ENCODE measurements at regions not wholly inside any gene's neighbourhood (a gene's known extent, or its start where the extent isn't known, plus 50 kb on each side); places are given as distances from the start of the nearest gene placed in this dataset.

GRCh38 chr16:66069587-66069986 is 296.9 kb upstream of the CDH5 start:
- Mint-ChIP-seq H3K36me3 (no peaks in the 10 kb centered on the region), H3K4me1 (peaks cover 11% of the 10 kb centered on the region), H3K27me3 (ENCODE audit: low read depth) (peaks cover 10% of the 10 kb centered on the region), H3K9me3 (peaks cover 8% of the 10 kb centered on the region), H3K4me3 (no peak overlapping the region), H3K27ac (peak overlapping the region; percentile 35)
- DNase-seq (ENCODE audit: low spot score in 2 of 2, unreplicated experiment in 2 of 2) = no peak
- no peak for TF ChIP-seq CTCF (IDR thresholded peaks at IDR 0.05; ENCODE audit: unreplicated experiment)

- H3K27me3 Mint-ChIP-seq (ENCODE audit: low read depth) = peaks cover 10% of the 10 kb centered on the region
- TF ChIP-seq CTCF (IDR thresholded peaks at IDR 0.05; ENCODE audit: unreplicated experiment) = no peak
- no peaks in the 10 kb centered on the region for H3K9me3 Mint-ChIP-seq
- peaks cover 5% of the 10 kb centered on the region for H3K4me1 Mint-ChIP-seq
- H3K4me3 Mint-ChIP-seq = no peak overlapping the region
- DNase-seq (ENCODE audit: low spot score in 2 of 2, unreplicated experiment in 2 of 2) = no peak
- H3K36me3 Mint-ChIP-seq = no peaks in the 10 kb centered on the region
- H3K27ac Mint-ChIP-seq = no peak overlapping the region
Observed at GRCh38 chr16:66066404-66066803, 300.1 kb upstream of the CDH5 start.

GRCh38 chr16:66065925-66066324 is 300.6 kb upstream of the CDH5 start:
- H3K9me3 Mint-ChIP-seq = no peaks in the 10 kb centered on the region
- DNase-seq (ENCODE audit: low spot score in 2 of 2, unreplicated experiment in 2 of 2) = no peak
- no peak for TF ChIP-seq CTCF (IDR thresholded peaks at IDR 0.05; ENCODE audit: unreplicated experiment)

GRCh38 chr16:66064801-66065530 is 301.5 kb upstream of the CDH5 start:
- Mint-ChIP-seq H3K27ac (no peak overlapping the region), H3K9me3 (no peaks in the 10 kb centered on the region), H3K4me1 (peaks cover 11% of the 10 kb centered on the region), H3K36me3 (no peaks in the 10 kb centered on the region), H3K27me3 (ENCODE audit: low read depth) (peaks cover 10% of the 10 kb centered on the region), H3K4me3 (no peak overlapping the region)
- DNase-seq (ENCODE audit: low spot score in 2 of 2, unreplicated experiment in 2 of 2) = no peak
- no peak for TF ChIP-seq CTCF (IDR thresholded peaks at IDR 0.05; ENCODE audit: unreplicated experiment)

More at GRCh38 chr16:66065925-66066324, 300.6 kb upstream of the CDH5 start:
- Mint-ChIP-seq H3K36me3 (no peaks in the 10 kb centered on the region), H3K27me3 (ENCODE audit: low read depth) (peaks cover 10% of the 10 kb centered on the region), H3K27ac (no peak overlapping the region), H3K4me1 (peaks cover 5% of the 10 kb centered on the region), H3K4me3 (no peak overlapping the region)

- no peaks in the 10 kb centered on the region for H3K9me3 Mint-ChIP-seq
- no peak overlapping the region for H3K4me3 Mint-ChIP-seq
- peak overlapping the region; percentile 73 for H3K27ac Mint-ChIP-seq
- H3K36me3 Mint-ChIP-seq = no peaks in the 10 kb centered on the region
- no peak for TF ChIP-seq CTCF (IDR thresholded peaks at IDR 0.05; ENCODE audit: unreplicated experiment)
- H3K27me3 Mint-ChIP-seq (ENCODE audit: low read depth) = peaks cover 9% of the 10 kb centered on the region
- H3K4me1 Mint-ChIP-seq = peaks cover 25% of the 10 kb centered on the region
- DNase-seq (ENCODE audit: low spot score in 2 of 2, unreplicated experiment in 2 of 2) = no peak
Observed at GRCh38 chr16:66058832-66059231, 307.7 kb upstream of the CDH5 start.

Measured in mesothelial cell of epicardium (in vitro differentiated cells).